ENCODE measurements at regions not wholly inside any gene's neighbourhood (a gene's known extent, or its start where the extent isn't known, plus 50 kb on each side); places are given as distances from the start of the nearest gene placed in this dataset.

DNA sequence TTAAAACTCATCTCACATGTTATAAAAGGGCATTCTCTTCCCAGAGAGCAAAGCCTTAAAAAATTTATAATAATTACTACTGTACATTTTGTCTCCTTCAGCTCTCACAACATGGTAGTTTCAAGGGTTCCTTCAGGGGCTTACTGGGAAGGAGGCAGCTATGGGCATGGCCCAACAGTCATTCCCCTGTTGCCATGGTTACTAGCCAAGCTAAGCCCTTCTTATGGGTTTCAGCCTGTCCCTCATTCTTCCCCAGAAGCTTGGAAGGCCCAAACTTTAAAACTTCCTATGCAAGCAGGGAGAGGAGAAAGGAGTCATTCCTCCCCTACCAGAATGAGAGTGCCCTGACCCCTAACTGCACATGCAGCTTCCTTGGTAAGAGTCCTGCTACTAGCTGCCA, 82.2 kb upstream of the CNTLN start:
- H3K4me1 Mint-ChIP-seq: no peaks in the 10 kb centered on the region
- DNase-seq: no peak
- no peaks in the 10 kb centered on the region for H3K36me3 Mint-ChIP-seq
- H3K27me3 Mint-ChIP-seq: no peaks in the 10 kb centered on the region
- H3K9me3 Mint-ChIP-seq: no peaks in the 10 kb centered on the region
- H3K27ac Mint-ChIP-seq: no peak overlapping the region
- H3K4me3 Mint-ChIP-seq: no peak overlapping the region

GRCh38 chr9:17045381-17045940, 89.4 kb upstream of the CNTLN start:
- no peaks in the 10 kb centered on the region for H3K36me3 Mint-ChIP-seq
- no peaks in the 10 kb centered on the region for H3K4me1 Mint-ChIP-seq
- no peak overlapping the region for H3K4me3 Mint-ChIP-seq
- H3K9me3 Mint-ChIP-seq: no peaks in the 10 kb centered on the region
- H3K27me3 Mint-ChIP-seq: no peaks in the 10 kb centered on the region
- no peak for DNase-seq
- no peak overlapping the region for H3K27ac Mint-ChIP-seq

DNA sequence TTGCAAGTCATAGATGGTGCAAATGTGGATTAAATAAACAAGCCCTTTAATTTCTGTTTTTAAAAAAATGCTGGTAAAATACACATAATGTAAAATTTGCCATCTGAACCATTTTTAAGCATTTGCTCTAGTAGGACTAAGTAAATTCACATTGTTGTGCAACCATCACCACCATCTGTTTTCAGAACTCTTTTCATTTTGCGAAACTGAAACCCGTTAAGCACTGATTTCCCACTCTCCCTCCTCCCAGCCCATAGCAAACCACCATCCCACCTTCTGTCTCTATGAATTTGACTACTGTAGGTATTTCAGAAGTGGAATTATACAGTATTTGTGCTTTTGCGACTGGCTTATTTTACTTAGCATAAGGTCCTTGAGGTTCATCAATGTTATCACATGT, 103.3 kb upstream of the CNTLN start:
- Mint-ChIP-seq H3K9me3 (peaks cover 5% of the 10 kb centered on the region), H3K27me3 (no peaks in the 10 kb centered on the region), H3K4me1 (no peaks in the 10 kb centered on the region), H3K4me3 (no peak overlapping the region), H3K36me3 (no peaks in the 10 kb centered on the region), H3K27ac (no peak overlapping the region)
- DNase-seq: no peak

DNA sequence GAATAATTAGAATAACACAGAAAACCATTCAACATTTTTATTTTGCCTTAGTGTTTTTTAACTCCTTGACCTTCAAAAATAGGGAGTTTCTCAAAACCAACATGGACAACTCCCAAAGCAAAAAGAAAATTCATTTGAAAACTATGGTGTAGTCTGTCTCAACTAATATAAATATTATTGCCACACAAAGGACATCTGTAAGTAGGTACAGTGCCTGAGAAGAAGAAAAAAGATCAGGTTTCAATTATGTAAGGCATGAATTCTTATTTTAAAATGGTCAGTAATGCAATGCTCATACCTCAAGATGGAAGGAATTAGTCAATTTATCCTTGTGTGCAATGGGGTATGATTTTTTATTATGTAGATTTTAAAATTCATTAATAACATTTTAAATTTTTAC, 109.6 kb upstream of the CNTLN start:
- H3K36me3 Mint-ChIP-seq: no peaks in the 10 kb centered on the region
- no peaks in the 10 kb centered on the region for H3K4me1 Mint-ChIP-seq
- H3K27me3 Mint-ChIP-seq: no peaks in the 10 kb centered on the region
- H3K9me3 Mint-ChIP-seq: peaks cover 11% of the 10 kb centered on the region
- no peak for DNase-seq
- no peak overlapping the region for H3K27ac Mint-ChIP-seq
- H3K4me3 Mint-ChIP-seq: no peak overlapping the region

- Mint-ChIP-seq H3K27me3 (no peaks in the 10 kb centered on the region), H3K36me3 (no peaks in the 10 kb centered on the region), H3K4me1 (no peaks in the 10 kb centered on the region), H3K27ac (no peak overlapping the region), H3K4me3 (no peak overlapping the region), H3K9me3 (peaks cover 11% of the 10 kb centered on the region)
- no peak for DNase-seq
Observed at GRCh38 chr9:17024129-17024528, 110.7 kb upstream of the CNTLN start.

GRCh38 chr9:17021387-17021970, 113.4 kb upstream of the CNTLN start:
- Mint-ChIP-seq H3K4me3 (no peak overlapping the region), H3K27me3 (no peaks in the 10 kb centered on the region), H3K9me3 (peaks cover 8% of the 10 kb centered on the region), H3K27ac (no peak overlapping the region), H3K4me1 (no peaks in the 10 kb centered on the region), H3K36me3 (no peaks in the 10 kb centered on the region)
- DNase-seq: no peak

DNA sequence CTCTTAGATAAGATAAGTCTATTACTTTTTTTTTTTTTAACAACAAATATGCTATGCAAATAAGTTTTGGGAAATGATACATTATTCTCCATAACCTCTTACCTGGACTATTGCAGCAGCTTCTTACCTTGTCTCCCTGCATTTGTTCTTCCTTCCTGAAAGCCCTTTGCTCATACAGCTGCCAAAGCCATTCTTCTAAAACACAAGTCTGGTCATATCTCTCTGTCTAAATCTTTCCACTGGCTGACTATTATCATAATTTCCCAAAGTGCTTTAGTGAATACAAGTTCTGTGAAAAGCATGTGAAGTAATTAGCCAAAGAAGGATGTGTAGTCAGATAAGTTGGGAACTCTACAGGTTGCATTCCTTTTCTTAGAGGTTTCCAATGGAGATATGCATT, 115.4 kb upstream of the CNTLN start:
- Mint-ChIP-seq H3K9me3 (peaks cover 5% of the 10 kb centered on the region), H3K4me3 (no peak overlapping the region), H3K27me3 (no peaks in the 10 kb centered on the region), H3K4me1 (no peaks in the 10 kb centered on the region), H3K27ac (no peak overlapping the region), H3K36me3 (no peaks in the 10 kb centered on the region)
- DNase-seq: no peak

- Mint-ChIP-seq H3K4me3 (no peak overlapping the region), H3K9me3 (no peaks in the 10 kb centered on the region), H3K27ac (no peak overlapping the region), H3K27me3 (no peaks in the 10 kb centered on the region), H3K36me3 (no peaks in the 10 kb centered on the region), H3K4me1 (no peaks in the 10 kb centered on the region)
- no peak for DNase-seq
Observed at GRCh38 chr9:17018540-17019196, 116.2 kb upstream of the CNTLN start.

DNA sequence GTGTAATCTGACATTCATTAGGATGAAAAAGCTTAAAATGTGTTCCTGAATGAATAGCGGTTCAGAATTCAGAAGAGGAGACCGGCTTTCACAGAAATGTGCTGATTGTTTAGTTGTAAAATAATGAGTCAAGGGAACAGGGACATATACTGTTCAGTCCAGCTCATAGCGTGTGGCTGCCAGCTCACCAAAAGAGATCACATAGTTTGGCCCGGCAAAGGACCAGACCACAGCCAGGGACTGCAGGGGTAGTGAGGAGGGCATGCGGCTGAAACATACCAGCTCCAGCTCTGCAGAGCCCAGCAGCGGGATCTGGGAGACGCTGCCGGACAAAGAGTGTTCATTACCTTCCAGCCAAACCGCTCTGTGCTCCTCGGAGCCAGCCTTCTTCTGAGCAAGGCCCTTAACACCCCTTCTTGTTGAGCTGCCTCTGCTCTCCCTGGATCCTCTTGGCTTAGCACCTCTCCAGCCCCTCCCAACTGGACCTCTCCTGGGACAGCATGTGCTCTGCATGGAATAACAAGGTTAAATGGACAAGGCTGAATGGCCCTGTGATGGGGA, 116.8 kb upstream of the CNTLN start:
- no peak for DNase-seq
- Mint-ChIP-seq H3K27ac (no peak overlapping the region), H3K27me3 (no peaks in the 10 kb centered on the region), H3K9me3 (no peaks in the 10 kb centered on the region), H3K4me1 (no peaks in the 10 kb centered on the region), H3K36me3 (no peaks in the 10 kb centered on the region), H3K4me3 (no peak overlapping the region)

DNA sequence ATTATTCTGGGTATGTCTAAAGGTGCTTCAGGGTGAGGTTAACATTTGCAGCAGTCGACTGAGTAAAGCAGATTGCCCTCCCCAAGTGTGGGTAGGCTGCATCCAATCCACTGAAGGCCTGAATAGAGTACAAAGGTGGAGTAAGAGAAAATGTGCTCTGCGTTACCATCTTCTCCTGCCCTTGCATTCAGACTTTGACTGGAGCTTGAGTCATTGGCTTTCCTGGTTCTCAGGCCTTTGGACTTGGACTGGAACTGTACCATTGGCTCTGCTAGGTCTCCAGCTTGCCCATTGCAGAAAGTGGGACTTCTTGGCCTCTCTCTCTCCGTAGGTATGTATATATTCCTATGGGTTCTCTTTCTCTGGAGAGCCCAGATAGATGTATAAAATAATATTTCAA, 120.9 kb upstream of the CNTLN start:
- Mint-ChIP-seq H3K36me3 (no peaks in the 10 kb centered on the region), H3K4me3 (no peak overlapping the region), H3K4me1 (no peaks in the 10 kb centered on the region), H3K9me3 (no peaks in the 10 kb centered on the region), H3K27ac (no peak overlapping the region), H3K27me3 (no peaks in the 10 kb centered on the region)
- no peak for DNase-seq

- Mint-ChIP-seq H3K4me1 (no peaks in the 10 kb centered on the region), H3K27ac (no peak overlapping the region), H3K36me3 (no peaks in the 10 kb centered on the region), H3K9me3 (no peaks in the 10 kb centered on the region), H3K27me3 (no peaks in the 10 kb centered on the region), H3K4me3 (no peak overlapping the region)
- DNase-seq: no peak
Observed at GRCh38 chr9:17013010-17013409, 121.8 kb upstream of the CNTLN start.

GRCh38 chr9:17011880-17012279, 123.0 kb upstream of the CNTLN start:
- H3K27me3 Mint-ChIP-seq: peaks cover 5% of the 10 kb centered on the region
- DNase-seq: no peak
- no peaks in the 10 kb centered on the region for H3K36me3 Mint-ChIP-seq
- no peaks in the 10 kb centered on the region for H3K4me1 Mint-ChIP-seq
- H3K9me3 Mint-ChIP-seq: no peaks in the 10 kb centered on the region
- H3K27ac Mint-ChIP-seq: no peak overlapping the region
- no peak overlapping the region for H3K4me3 Mint-ChIP-seq

GRCh38 chr9:17009071-17009470, 125.8 kb upstream of the CNTLN start:
- H3K4me3 Mint-ChIP-seq: no peak overlapping the region
- DNase-seq: no peak
- no peaks in the 10 kb centered on the region for H3K9me3 Mint-ChIP-seq
- H3K4me1 Mint-ChIP-seq: no peaks in the 10 kb centered on the region
- H3K36me3 Mint-ChIP-seq: no peaks in the 10 kb centered on the region
- H3K27ac Mint-ChIP-seq: no peak overlapping the region
- H3K27me3 Mint-ChIP-seq: peaks cover 5% of the 10 kb centered on the region

DNA sequence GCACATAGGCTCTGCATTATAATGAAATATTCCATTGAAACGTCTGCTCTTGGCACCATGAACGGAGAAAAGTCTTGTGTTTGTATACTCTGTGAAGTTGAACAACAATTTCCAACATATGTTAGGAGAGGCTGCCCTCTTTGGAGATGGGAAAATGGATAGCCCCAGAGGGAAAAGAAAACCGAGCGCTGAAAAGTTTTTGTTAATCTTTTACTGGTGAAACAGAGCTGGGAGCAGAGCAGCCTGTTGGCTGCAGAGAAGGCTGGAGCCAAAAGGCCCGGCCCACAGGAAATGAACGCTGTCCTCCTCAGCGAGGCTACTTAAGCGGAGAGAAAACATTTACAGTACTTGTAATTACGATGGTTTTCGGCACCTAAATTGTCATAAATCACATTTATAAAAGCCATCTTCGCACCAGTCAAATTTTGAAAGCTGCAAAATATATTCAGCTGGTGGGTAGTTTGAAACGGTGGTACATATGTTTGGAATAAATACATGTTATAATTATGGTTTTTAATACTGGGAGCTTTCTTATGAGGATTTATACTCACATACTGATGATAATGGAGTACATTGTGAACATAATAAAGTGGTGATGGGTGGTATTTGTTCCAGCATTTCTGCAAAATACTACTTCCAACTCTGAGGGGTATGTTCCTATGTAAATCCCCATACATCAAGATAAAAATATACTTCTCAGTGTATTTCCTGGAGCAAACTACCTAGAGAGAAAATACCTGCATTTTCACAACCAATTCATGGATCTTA, 129.6 kb upstream of the CNTLN start:
- DNase-seq: no peak
- Mint-ChIP-seq H3K36me3 (no peaks in the 10 kb centered on the region), H3K27me3 (peaks cover 5% of the 10 kb centered on the region), H3K9me3 (no peaks in the 10 kb centered on the region), H3K27ac (no peak overlapping the region), H3K4me3 (no peak overlapping the region), H3K4me1 (no peaks in the 10 kb centered on the region)

DNA sequence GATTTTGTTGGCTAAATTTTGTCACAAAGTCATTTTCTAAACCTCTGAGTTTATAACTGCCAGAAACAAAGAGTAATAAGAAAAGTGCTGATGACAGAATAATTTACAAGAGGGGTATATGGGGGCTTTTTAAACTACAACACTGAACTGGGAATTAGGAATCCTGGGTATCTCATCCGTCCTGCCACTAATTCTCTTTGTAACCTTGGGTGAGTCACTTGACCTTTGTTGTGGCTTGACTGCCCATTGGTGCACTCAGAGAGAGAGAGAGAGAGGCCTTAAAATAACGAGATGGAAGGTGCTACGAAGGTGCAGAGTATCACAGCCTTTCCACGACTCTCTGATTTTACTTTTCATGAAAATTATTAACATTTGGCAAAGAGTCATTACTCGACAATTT, 130.3 kb upstream of the CNTLN start:
- no peaks in the 10 kb centered on the region for H3K36me3 Mint-ChIP-seq
- H3K4me3 Mint-ChIP-seq: no peak overlapping the region
- no peak for DNase-seq
- no peaks in the 10 kb centered on the region for H3K9me3 Mint-ChIP-seq
- H3K27me3 Mint-ChIP-seq: peaks cover 5% of the 10 kb centered on the region
- H3K27ac Mint-ChIP-seq: no peak overlapping the region
- H3K4me1 Mint-ChIP-seq: no peaks in the 10 kb centered on the region

Data from activated naive CD8-positive, alpha-beta T cell treated with anti-CD3 and anti-CD28 coated beads for 36 hours (primary cell).